Erythroblast (primary cell): ENCODE measurements at regions not wholly inside any gene's neighbourhood (a gene's known extent, or its start where the extent isn't known, plus 50 kb on each side); places are given as distances from the start of the nearest gene placed in this dataset.
"Not testable (repeated sequence)": the region's sequence is repeated elsewhere in the genome, so short reads cannot be mapped to it uniquely, and the experiment has no call there.

Experiments
- DNase-seq, 2 experiments: peaks; one replicate each; lab custom pipeline; 2025; lab: John Stamatoyannopoulos, UW
- GATA1 ChIP-seq: IDR thresholded peaks from 2 replicates; pipeline ENCODE4 v1.6.1; 2011; ENCODE audit warnings: low read depth, mild to moderate bottlenecking, control low read depth, low read length, moderate library complexity
- POLR2A ChIP-seq: IDR thresholded peaks from 2 replicates; pipeline ENCODE4 v1.6.1; 2011; ENCODE audit warnings: mild to moderate bottlenecking, low read length

DNA sequence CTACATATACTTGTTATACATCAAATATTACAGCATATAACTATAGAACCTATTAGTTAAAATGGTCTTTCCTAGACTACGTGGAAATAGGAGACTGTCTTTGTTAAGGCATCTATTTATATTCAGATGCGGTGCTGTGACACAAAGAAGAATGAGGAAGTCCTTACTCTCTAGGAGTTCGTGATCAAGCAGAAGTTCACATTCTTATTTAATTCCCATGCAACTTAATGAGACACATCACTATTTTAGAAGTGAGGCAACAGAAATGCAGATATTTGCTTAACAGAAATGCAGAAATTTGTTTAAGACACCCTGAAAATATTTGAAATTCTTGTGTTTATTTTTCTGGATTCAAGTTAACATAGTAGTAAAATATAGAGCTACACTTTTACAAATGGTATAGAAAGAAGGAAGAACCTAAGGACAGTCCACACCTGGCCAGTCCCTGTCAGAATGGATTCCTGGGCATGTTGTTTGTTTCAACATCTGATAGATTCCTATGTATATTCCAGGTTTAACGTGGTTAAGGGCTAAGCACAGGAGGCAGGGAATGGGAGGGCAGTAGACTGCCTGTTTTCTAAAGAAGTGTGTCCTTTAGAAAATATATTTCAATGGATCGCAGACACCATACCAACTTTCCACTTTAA lies 70.6 kb upstream of the NXPH1 start:
- no peak for DNase-seq
- TF ChIP-seq POLR2A (no peak), GATA1 (no peak)

GRCh38 chr7:8363407-8364015 lies 69.9 kb upstream of the NXPH1 start:
- DNase-seq = no peak
- TF ChIP-seq POLR2A (no peak), GATA1 (no peak)

DNA sequence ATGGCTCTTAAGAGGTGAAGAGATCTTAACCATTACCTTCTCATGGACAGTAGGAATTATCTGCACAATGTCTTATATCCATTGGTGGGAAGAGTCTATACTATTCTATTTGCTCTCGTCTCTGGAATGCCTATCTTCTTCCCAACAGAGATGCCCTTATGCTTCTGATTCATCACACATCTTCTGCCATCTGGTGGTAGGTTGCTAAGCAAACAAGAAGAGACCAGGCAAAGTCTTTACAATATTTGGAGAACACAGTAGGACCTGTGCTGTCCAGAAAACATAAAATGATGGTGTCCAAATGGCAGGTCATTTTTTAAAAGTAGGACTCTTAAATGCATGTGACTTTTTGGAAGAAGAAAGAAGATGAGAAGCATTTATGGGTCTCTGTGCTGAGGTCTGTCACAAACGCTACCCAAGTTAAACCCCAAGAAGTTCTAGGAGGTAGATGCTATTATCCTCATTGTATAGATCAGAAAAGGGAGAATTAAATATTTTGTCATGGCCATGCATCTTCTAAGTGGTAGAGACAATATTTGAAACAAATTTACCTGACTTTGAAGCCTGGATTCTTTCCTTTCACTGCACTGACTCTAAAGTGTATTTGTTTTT lies 67.8 kb upstream of the NXPH1 start:
- DNase-seq = peak; percentile 19 to 47
- TF ChIP-seq POLR2A = no peak

- not testable (repeated sequence) for DNase-seq
Observed at GRCh38 chr7:8368007-8368406, 65.4 kb upstream of the NXPH1 start.

DNA sequence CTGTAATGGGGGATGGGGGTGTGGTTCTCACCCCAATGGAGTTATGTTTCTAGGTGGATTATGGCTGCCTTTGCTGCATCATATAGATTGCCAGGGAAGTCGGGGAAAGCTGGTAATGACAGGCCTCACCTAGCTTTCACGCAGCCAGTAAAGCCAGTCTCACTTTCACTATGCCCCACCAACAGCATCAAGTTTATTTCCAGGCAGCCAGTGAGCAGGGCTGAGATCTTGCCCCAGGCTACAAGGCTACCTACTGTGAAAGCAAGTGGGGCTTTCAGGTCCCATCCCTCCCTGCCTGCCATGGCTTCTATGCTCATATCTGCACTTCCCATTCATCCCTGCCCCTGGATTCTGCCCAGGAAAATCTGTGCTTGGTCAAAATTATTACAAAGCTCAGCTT lies 61.7 kb upstream of the NXPH1 start:
- TF ChIP-seq POLR2A = no peak
- no peak for TF ChIP-seq GATA1
- DNase-seq = no peak

DNA sequence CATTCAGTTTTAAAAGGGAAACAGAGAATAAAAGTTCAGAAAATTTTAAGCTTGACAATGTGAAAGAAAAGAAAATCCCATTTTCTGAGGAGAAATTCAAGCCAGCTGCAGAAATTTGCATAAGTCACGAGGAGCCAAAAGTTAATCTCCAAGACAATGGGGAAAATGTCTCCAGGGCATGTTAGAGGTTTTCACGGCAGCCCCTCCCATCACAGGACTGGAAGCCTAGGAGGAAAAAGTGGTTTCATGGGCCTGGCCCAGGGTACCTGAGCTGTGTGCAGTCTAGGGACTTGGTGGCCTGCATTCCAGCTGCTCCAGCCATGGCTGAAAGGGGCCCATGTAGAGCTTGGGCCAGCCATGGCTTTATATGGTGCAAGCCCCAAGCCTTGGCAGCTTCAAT lies 59.6 kb upstream of the NXPH1 start:
- TF ChIP-seq GATA1 (no peak), POLR2A (no peak)
- DNase-seq = no peak

DNA sequence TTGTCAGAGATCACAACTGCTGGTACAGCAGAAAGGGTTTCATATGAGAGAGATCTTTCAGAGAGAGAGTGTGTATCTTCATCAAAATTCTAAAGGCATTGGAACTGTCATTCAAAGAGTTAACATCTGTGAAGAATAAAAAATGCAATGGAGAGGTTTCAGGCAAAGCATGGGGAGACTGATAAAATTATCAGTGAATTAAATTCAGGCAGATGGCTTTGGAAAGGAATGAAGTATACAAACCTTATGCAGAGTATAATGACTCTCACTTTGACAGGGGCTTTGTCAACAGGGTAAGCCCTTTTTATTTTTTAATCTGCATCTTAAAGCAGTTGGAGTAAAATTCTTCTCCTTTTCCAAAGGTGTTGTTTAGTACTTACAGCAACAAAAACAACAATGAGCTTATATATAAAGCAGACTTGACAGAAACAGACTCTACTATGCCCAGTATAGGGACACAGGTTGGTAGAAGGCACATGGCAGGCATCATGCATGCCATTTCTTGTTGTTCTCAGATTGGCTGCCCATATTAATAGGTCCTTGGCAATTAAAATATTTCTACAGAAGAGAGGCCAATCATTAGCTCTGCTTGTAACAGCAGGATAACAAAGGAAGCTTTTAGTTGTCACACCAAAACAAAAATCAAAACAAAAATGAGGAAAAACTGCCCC lies 54.9 kb upstream of the NXPH1 start:
- no peak for DNase-seq
- TF ChIP-seq GATA1 (no peak), POLR2A (no peak)

DNA sequence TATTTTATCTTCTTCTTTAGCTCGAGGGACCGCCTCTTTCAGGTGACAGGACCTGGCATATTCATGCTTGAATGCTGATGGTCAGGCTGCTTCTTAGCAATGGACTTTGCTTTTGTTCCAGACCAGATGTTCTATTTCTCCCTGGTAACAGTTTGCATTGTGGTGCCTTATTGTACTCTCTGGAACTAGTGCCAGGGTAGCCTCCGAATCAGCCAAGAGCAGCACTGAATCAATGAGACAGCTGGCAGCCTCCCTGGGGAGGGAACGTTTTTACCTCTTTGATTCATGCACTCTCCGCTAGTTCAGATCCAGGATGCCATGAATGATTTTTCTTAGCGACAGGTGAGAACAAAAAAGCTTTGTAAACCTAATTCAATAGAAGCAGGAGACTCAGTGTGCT lies 54.1 kb upstream of the NXPH1 start:
- DNase-seq = no peak
- TF ChIP-seq POLR2A = no peak
- no peak for TF ChIP-seq GATA1

DNA sequence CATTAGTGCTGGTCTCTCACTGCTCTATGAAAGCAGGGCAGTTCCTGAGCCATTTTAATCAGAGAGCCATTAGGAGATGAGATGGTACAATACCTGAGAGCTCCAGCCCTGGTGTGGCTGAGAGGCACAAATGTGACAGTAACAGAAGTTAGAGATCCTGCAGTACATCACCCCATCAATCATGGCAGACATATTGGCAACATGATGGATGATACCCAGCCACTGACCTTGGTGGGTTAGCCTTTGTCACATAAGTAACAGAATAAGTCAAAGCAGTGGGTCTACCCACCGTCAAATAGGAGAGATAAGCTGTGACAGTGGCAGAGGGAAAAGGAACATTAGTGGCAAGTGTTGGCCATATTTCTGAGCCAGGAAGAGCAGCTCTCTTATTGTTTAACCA lies 53.3 kb upstream of the NXPH1 start:
- DNase-seq = no peak
- TF ChIP-seq POLR2A (no peak), GATA1 (no peak)

- no peak for DNase-seq
- no peak for TF ChIP-seq POLR2A
- TF ChIP-seq GATA1 = no peak
Observed at GRCh38 chr7:8382004-8382730, 51.2 kb upstream of the NXPH1 start.
